IPS-20b (cell line): ENCODE measurements at regions not wholly inside any gene's neighbourhood (a gene's known extent, or its start where the extent isn't known, plus 50 kb on each side); places are given as distances from the start of the nearest gene placed in this dataset.

ENCODE experiments used
- H3K27ac ChIP-seq: one replicate; pipeline ENCODE4 v1.5.1; 2013; ENCODE audit warnings: low read length
- H3K27me3 ChIP-seq: 2 replicates; pipeline ENCODE4 v1.6.1; 2013; ENCODE audit warnings: mild to moderate bottlenecking, low read length, inconsistent platforms; ENCODE audit not compliant: insufficient read depth
- H3K36me3 ChIP-seq: 2 replicates; pipeline ENCODE4 v1.6.1; 2013; ENCODE audit warnings: low read depth, mild to moderate bottlenecking, inconsistent platforms, low read length, moderate library complexity; ENCODE audit not compliant: insufficient read depth
- H3K4me1 ChIP-seq: 2 replicates; pipeline ENCODE4 v1.6.1; 2013; ENCODE audit warnings: mild to moderate bottlenecking, control low read depth, inconsistent platforms, low read length, moderate library complexity; ENCODE audit not compliant: insufficient read depth
- H3K4me3 ChIP-seq: 2 replicates; pipeline ENCODE4 v1.5.1; 2013; ENCODE audit warnings: mild to moderate bottlenecking, low read length, inconsistent platforms
- H3K9ac ChIP-seq: 2 replicates; pipeline ENCODE4 v1.6.1; 2013; ENCODE audit warnings: low read depth, mild to moderate bottlenecking, inconsistent platforms, low read length, moderate library complexity
- H3K9me3 ChIP-seq: 2 replicates; pipeline ENCODE4 v1.6.1; 2013; ENCODE audit warnings: mild to moderate bottlenecking, low read depth, low read length, inconsistent platforms; ENCODE audit not compliant: insufficient read depth

GRCh38 chr1:4305526-4306301 is 348.7 kb upstream of the AJAP1 start:
- H3K27me3 ChIP-seq = no peaks in the 10 kb centered on the region
- peaks cover 14% of the 10 kb centered on the region; the same call in 1 of the 2 replicates for H3K9me3 ChIP-seq
- H3K36me3 ChIP-seq = no peaks in the 10 kb centered on the region
- no peak overlapping the region for H3K9ac ChIP-seq
- no peak overlapping the region for H3K4me3 ChIP-seq
- no peaks in the 10 kb centered on the region for H3K4me1 ChIP-seq
- no peak overlapping the region for H3K27ac ChIP-seq

DNA sequence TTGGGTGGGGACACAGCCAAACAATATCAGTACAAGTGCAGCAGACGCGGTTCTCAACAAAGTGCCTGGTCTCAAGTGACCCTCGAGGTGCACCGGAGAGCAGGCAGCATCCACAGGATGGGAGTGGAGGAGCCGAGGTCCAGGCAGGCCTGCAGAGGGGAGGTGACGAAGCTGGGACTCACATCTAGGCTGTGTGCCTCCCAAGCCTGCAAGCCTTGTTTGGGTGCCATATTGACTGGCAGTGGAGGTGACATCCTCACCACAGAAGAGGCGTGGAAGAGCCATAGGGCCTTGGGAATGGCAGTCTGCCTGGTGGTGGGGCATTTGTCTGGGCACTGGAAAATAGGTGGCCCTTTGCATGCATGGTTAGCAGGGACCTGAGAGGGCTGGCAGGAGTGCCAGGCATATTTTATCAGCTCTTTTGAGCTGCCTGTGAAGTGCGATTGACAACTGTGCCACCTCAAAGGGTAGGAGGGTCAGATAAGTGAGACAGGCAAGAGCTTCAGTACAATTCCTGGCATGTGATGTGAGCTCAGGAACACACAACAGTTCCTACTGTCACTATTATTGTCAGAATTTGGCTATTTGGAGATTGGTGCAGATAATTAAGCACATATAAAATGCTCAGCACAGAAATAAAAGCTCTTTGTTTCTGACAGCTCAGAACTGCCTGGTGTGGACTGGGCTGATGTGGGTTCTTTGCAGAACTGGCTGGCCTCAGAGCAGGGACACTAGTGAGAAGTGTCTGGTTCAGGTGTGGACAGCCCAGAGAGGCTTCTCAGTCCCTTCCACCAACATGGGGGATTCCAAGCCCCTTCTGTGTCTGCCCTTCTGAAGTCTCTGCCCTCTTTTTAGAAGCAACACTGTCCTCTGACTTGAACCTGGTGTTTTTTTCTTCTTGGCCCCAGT is 347.6 kb upstream of the AJAP1 start:
- no peak overlapping the region for H3K4me3 ChIP-seq
- H3K9me3 ChIP-seq = peaks cover 14% of the 10 kb centered on the region; the same call in 1 of the 2 replicates
- no peak overlapping the region for H3K9ac ChIP-seq
- H3K4me1 ChIP-seq = no peaks in the 10 kb centered on the region
- H3K27ac ChIP-seq = no peak overlapping the region
- H3K36me3 ChIP-seq = no peaks in the 10 kb centered on the region
- no peaks in the 10 kb centered on the region for H3K27me3 ChIP-seq

DNA sequence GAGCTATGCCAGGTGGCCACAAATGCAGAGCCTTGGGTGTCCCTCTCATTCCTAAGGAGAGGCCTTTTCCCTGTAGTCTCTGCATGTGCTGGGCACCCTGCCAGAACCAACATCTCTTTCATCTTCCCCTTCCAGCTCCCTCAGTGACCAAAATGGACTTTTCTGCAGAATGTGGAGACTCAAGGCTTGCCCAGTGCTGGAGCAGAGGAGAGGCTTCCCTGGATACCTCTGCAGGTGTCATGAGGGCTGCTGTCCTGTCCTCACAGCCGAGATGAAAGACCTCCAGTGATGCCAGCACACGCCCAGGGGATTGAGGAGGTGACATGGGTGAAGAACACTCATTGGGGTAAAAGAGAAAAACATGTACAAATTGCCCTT is 347.0 kb upstream of the AJAP1 start:
- no peak overlapping the region for H3K27ac ChIP-seq
- H3K9ac ChIP-seq = no peak overlapping the region
- no peaks in the 10 kb centered on the region for H3K36me3 ChIP-seq
- H3K27me3 ChIP-seq = no peaks in the 10 kb centered on the region
- H3K9me3 ChIP-seq = peaks cover 14% of the 10 kb centered on the region; the same call in 1 of the 2 replicates
- H3K4me3 ChIP-seq = no peak overlapping the region
- no peaks in the 10 kb centered on the region for H3K4me1 ChIP-seq

GRCh38 chr1:4307911-4308545 is 346.4 kb upstream of the AJAP1 start:
- H3K4me1 ChIP-seq = no peaks in the 10 kb centered on the region
- no peak overlapping the region for H3K27ac ChIP-seq
- no peak overlapping the region for H3K4me3 ChIP-seq
- no peak overlapping the region for H3K9ac ChIP-seq
- no peaks in the 10 kb centered on the region for H3K27me3 ChIP-seq
- peaks cover 14% of the 10 kb centered on the region; the same call in 1 of the 2 replicates for H3K9me3 ChIP-seq
- no peaks in the 10 kb centered on the region for H3K36me3 ChIP-seq

- Histone ChIP-seq H3K9me3 (peaks cover 21% of the 10 kb centered on the region), H3K4me3 (no peak overlapping the region), H3K9ac (no peak overlapping the region)
These were observed 345.6 kb upstream of the AJAP1 start for GRCh38 chr1:4308806-4309205.

DNA sequence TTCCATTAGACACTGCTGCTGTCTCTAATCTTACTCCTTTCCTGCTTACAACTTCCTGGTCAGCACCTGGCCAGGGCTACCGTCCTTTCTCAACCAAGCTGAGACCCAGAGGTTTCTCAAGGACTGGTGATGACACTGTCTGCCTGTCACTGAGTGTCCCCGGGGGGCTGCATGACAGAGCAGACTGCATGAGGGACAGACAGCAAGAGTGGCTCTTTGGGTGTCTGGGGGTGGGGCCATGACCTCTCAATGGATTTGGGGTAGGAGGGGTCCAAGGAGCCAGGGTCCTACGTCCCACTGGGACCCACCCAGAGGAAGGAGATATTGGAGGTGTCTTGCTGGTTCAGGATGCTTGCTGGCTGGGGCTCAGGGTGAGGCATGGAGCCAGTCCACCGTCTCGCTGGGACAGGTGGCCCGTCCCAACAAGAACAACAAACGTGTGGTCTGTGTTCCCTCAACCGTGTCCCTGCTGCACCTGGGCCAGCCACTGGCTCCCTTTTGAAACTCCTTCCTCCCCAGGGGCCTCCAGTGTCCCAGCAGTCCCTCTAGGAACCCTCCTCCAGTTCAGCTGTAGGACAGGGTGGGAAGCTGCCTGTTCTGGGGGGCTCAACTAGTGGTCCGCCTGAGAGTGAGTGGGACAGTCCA is 344.6 kb upstream of the AJAP1 start:
- no peak overlapping the region for H3K27ac ChIP-seq
- H3K9me3 ChIP-seq = peaks cover 30% of the 10 kb centered on the region

More at GRCh38 chr1:4308806-4309205, 345.6 kb upstream of the AJAP1 start:
- no peaks in the 10 kb centered on the region for H3K36me3 ChIP-seq
- no peaks in the 10 kb centered on the region for H3K27me3 ChIP-seq
- H3K4me1 ChIP-seq = no peaks in the 10 kb centered on the region
- H3K27ac ChIP-seq = no peak overlapping the region

DNA sequence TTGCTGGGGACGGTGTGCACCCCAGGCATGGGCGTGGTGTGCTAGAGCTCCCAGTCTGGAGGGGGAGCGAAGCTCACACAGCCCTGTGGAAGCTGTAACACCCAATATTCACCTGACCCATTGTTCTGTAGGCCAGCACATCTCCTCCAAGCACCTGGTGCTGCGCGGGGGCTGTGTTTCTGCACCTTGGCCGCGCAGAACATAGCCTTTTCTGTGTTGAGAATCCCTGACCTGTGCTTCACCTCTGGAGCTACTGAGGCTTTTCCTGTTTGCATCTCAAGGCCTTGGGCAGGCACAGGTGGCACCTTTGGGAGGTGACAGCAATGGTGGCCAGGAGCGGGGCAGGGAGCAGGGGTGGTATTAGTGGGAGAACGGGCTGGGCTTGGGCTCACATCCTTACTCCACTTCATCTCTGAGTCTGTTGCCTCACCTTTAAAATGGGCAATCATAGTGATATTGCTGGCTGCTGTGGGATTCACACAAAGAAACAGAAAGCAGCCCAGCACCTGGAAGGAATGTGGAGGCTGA is 343.9 kb upstream of the AJAP1 start:
- Histone ChIP-seq H3K4me3 (no peak overlapping the region), H3K36me3 (no peaks in the 10 kb centered on the region), H3K9ac (no peak overlapping the region), H3K27ac (no peak overlapping the region), H3K27me3 (no peaks in the 10 kb centered on the region), H3K4me1 (no peaks in the 10 kb centered on the region), H3K9me3 (peaks cover 27% of the 10 kb centered on the region)

More for the DNA sequence above, 344.6 kb upstream of the AJAP1 start:
- no peaks in the 10 kb centered on the region for H3K36me3 ChIP-seq
- H3K4me3 ChIP-seq = no peak overlapping the region
- H3K27me3 ChIP-seq = no peaks in the 10 kb centered on the region
- no peaks in the 10 kb centered on the region for H3K4me1 ChIP-seq
- H3K9ac ChIP-seq = no peak overlapping the region

GRCh38 chr1:4312024-4312423 is 342.4 kb upstream of the AJAP1 start:
- H3K4me3 ChIP-seq = no peak overlapping the region
- H3K9me3 ChIP-seq = peaks cover 21% of the 10 kb centered on the region
- no peaks in the 10 kb centered on the region for H3K36me3 ChIP-seq
- H3K9ac ChIP-seq = no peak overlapping the region
- H3K4me1 ChIP-seq = no peaks in the 10 kb centered on the region
- no peak overlapping the region for H3K27ac ChIP-seq
- no peaks in the 10 kb centered on the region for H3K27me3 ChIP-seq

DNA sequence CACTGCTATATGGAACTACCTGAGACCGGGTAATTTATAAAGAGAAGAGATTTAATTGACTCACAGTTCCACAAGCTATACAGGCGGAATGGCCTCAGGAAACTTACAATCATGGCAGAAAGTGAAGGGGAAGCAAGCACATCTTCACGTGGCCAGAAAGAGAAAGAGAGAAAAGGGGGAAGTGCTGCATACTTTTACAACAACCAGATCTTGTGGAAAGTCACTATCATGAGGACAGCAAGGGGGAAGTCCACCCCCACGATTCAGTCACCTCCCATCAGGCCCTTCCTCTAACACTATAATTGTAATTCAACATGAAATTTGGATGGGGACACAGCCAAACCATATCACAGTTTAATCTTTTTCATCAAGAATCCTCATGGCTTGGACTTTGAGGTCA is 339.2 kb upstream of the AJAP1 start:
- peaks cover 21% of the 10 kb centered on the region for H3K9me3 ChIP-seq
- no peaks in the 10 kb centered on the region for H3K27me3 ChIP-seq
- no peak overlapping the region for H3K4me3 ChIP-seq
- peaks cover 15% of the 10 kb centered on the region; the same call in 1 of the 2 replicates for H3K4me1 ChIP-seq
- H3K36me3 ChIP-seq = no peaks in the 10 kb centered on the region
- no peak overlapping the region for H3K9ac ChIP-seq
- H3K27ac ChIP-seq = no peak overlapping the region

GRCh38 chr1:4317207-4317606 is 337.2 kb upstream of the AJAP1 start:
- Histone ChIP-seq H3K27ac (no peak overlapping the region), H3K4me3 (no peak overlapping the region), H3K36me3 (no peaks in the 10 kb centered on the region), H3K9ac (no peak overlapping the region), H3K9me3 (peaks cover 21% of the 10 kb centered on the region), H3K27me3 (no peaks in the 10 kb centered on the region), H3K4me1 (peaks cover 15% of the 10 kb centered on the region; the same call in 1 of the 2 replicates)

DNA sequence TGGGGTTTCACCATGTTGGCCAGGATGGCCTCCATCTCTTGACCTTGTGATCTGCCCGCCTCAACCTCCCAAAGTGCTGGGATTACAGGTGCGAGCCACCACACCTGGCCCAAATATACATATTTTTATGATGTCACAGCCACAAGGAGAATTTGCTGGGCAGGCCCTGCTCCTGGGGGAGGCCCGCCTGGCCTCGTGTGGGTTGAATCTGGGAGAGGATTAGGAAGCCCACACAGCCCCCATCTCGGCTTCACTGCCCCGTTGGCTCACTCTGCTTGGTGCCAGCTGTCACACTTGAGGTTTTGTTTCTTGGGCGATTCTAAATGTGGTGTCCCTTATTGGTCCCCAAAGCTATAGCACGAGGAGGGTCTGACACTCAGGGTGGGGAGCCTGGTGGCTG is 335.7 kb upstream of the AJAP1 start:
- H3K9ac ChIP-seq = no peak overlapping the region
- H3K27ac ChIP-seq = no peak overlapping the region
- no peaks in the 10 kb centered on the region for H3K36me3 ChIP-seq
- no peaks in the 10 kb centered on the region for H3K27me3 ChIP-seq
- H3K9me3 ChIP-seq = peaks cover 15% of the 10 kb centered on the region
- peaks cover 15% of the 10 kb centered on the region; the same call in 1 of the 2 replicates for H3K4me1 ChIP-seq
- H3K4me3 ChIP-seq = no peak overlapping the region
